DOHH2 (cell line): ENCODE measurements at regions not wholly inside any gene's neighbourhood (a gene's known extent, or its start where the extent isn't known, plus 50 kb on each side); places are given as distances from the start of the nearest gene placed in this dataset.

Source experiments
- H3F3A ChIP-seq: fragments of 200-600 bp; sonication (generic), shearing (Covaris generic); 2 replicates; pipeline ENCODE4 v1.6.0; 2016; ENCODE audit warnings: antibody characterized with exemption, mild to moderate bottlenecking; ENCODE audit not compliant: control insufficient read depth, insufficient read depth
- H3K27ac ChIP-seq: fragments of 200-600 bp; sonication (generic); 2 replicates; pipeline ENCODE4 v1.5.1; 2014; ENCODE audit warnings: low read depth, mild to moderate bottlenecking, low read length, moderate library complexity
- H3K27me3 ChIP-seq: fragments of 200-600 bp; sonication (generic); 2 replicates; pipeline ENCODE4 v1.6.1; 2014; ENCODE audit warnings: mild to moderate bottlenecking, low read length, mixed read lengths; ENCODE audit not compliant: control insufficient read depth
- H3K36me3 ChIP-seq: fragments of 200-600 bp; sonication (generic); 2 replicates; pipeline ENCODE4 v1.6.1; 2014; ENCODE audit warnings: mild to moderate bottlenecking, low read length, moderate library complexity, mixed read lengths; ENCODE audit not compliant: control insufficient read depth
- H3K4me1 ChIP-seq: fragments of 200-600 bp; sonication (generic); 2 replicates; pipeline ENCODE4 v1.6.1; 2014; ENCODE audit warnings: mild to moderate bottlenecking, low read length, mixed read lengths; ENCODE audit not compliant: control insufficient read depth
- H3K4me2 ChIP-seq: fragments of 200-600 bp; sonication (generic); 2 replicates; pipeline ENCODE4 v1.6.0; 2014; ENCODE audit warnings: mild to moderate bottlenecking, low read length, moderate library complexity
- H3K4me3 ChIP-seq: fragments of 200-600 bp; sonication (generic); 2 replicates; pipeline ENCODE4 v1.5.1; 2014; ENCODE audit warnings: mild to moderate bottlenecking, low read length, mixed read lengths
- H3K79me2 ChIP-seq: fragments of 200-600 bp; sonication (generic); 2 replicates; pipeline ENCODE4 v1.6.1; 2014; ENCODE audit warnings: mild to moderate bottlenecking, low read length, mixed read lengths; ENCODE audit not compliant: control insufficient read depth
- H3K9me2 ChIP-seq: fragments of 200-600 bp; sonication (generic); replicated peaks from 2 replicates; pipeline ENCODE4 v1.6.1; 2014; ENCODE audit warnings: mild to moderate bottlenecking, low read length, mixed read lengths; ENCODE audit not compliant: control insufficient read depth
- H3K9me3 ChIP-seq: fragments of 200-600 bp; sonication (generic); 2 replicates; pipeline ENCODE4 v1.6.1; 2014; ENCODE audit warnings: antibody characterized with exemption, low read length, mixed read lengths; ENCODE audit not compliant: control insufficient read depth, insufficient read depth
- H4K20me1 ChIP-seq: fragments of 200-600 bp; sonication (generic); 2 replicates; pipeline ENCODE4 v1.6.0; 2014; ENCODE audit warnings: low read depth, mild to moderate bottlenecking, antibody characterized with exemption, low read length, moderate library complexity; ENCODE audit not compliant: control insufficient read depth, insufficient read depth
- EZH2phosphoT487 ChIP-seq: fragments of 200-600 bp; sonication (generic); IDR thresholded peaks from 2 replicates; pipeline ENCODE4 v1.6.1; 2017; ENCODE audit warnings: borderline replicate concordance, mild to moderate bottlenecking, antibody characterized with exemption, low read length, moderate library complexity, mixed read lengths
- TF ChIP-seq, protein P1 (sequence below): fragments of 200-600 bp; sonication (generic); IDR thresholded peaks from one replicate; pipeline ENCODE4 v1.5.1; 2014; ENCODE audit warnings: antibody characterized with exemption, mild to moderate bottlenecking, low read depth, low read length; ENCODE audit not compliant: poor library complexity, severe bottlenecking

DNA sequence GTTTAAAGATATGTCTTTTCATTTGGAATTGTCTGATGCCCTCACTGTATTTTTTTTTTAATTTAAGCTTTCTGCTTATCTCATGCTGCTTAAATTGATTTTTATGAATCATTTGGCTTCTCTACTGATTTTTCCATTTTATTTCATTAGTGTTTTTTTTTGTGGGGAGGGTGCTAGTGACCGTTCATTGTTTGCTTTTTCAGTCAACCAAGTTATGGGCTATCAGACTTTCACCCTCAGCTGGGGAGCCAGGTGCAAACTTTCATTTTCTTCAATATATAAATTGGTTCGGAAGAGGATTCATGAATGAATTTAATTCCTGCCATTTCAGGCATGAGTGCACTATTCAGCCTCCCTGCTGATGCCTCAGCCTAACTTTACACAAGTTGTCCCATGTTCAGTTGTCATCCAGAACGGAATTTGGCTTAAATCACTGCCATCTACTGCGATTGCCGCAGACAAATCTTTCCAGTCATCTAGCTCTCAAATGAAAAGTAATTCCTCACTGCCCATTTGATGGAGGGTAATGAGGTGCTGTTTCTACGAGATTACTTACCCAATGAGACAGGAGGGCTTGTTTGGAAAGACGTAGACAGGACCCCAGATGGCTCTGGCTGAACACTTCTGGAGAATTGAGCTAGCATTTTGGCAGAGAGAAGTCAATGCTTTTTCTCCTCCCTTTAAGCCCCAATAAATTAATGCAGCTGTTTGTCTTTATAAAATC is 89.9 kb upstream of the RORA start:
- Histone ChIP-seq H3K4me3 (no peak overlapping the region), H3K9me2 (no peaks in the 10 kb centered on the region), H3K36me3 (no peaks in the 10 kb centered on the region), H3K9me3 (no peaks in the 10 kb centered on the region), H4K20me1 (no peaks in the 10 kb centered on the region), H3K4me2 (no peak overlapping the region), H3K4me1 (no peaks in the 10 kb centered on the region), H3K27ac (no peak overlapping the region), H3F3A (no peaks in the 10 kb centered on the region), H3K79me2 (no peaks in the 10 kb centered on the region), H3K27me3 (no peaks in the 10 kb centered on the region)
- TF ChIP-seq, protein P1, sequence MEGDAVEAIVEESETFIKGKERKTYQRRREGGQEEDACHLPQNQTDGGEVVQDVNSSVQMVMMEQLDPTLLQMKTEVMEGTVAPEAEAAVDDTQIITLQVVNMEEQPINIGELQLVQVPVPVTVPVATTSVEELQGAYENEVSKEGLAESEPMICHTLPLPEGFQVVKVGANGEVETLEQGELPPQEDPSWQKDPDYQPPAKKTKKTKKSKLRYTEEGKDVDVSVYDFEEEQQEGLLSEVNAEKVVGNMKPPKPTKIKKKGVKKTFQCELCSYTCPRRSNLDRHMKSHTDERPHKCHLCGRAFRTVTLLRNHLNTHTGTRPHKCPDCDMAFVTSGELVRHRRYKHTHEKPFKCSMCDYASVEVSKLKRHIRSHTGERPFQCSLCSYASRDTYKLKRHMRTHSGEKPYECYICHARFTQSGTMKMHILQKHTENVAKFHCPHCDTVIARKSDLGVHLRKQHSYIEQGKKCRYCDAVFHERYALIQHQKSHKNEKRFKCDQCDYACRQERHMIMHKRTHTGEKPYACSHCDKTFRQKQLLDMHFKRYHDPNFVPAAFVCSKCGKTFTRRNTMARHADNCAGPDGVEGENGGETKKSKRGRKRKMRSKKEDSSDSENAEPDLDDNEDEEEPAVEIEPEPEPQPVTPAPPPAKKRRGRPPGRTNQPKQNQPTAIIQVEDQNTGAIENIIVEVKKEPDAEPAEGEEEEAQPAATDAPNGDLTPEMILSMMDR, result no peak
- TF ChIP-seq EZH2phosphoT487, result no peak

GRCh38 chr15:61318301-61318700 is 89.2 kb upstream of the RORA start:
- Histone ChIP-seq H3K79me2 (no peaks in the 10 kb centered on the region), H4K20me1 (no peaks in the 10 kb centered on the region), H3K4me2 (no peak overlapping the region), H3K4me3 (no peak overlapping the region), H3K27ac (no peak overlapping the region), H3K27me3 (no peaks in the 10 kb centered on the region), H3K4me1 (no peaks in the 10 kb centered on the region), H3K9me2 (no peaks in the 10 kb centered on the region), H3F3A (no peaks in the 10 kb centered on the region), H3K9me3 (no peaks in the 10 kb centered on the region), H3K36me3 (no peaks in the 10 kb centered on the region)
- TF ChIP-seq, protein P1, result no peak
- TF ChIP-seq EZH2phosphoT487, result no peak

DNA sequence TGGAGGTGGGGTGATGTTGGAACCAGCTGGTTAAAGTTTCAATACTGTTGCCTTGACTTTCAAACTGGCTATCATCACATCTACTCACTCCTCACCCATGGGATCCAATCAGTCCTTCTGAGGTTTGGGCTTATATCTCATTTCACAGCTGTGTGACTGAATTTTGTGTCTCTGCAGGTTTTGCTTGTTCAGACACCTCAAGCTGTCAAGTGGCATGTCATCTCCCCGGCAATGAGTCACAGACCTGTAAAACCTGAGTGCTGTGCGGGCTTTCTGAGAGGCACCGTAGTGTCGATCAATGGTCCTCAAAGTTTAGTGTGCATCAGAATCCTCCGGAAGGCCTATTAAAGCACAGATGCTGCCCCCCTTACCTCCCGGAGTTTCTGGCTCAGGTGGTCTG is 86.4 kb upstream of the RORA start:
- no peaks in the 10 kb centered on the region for H3K27me3 ChIP-seq
- H3K36me3 ChIP-seq, result no peaks in the 10 kb centered on the region
- H3F3A ChIP-seq, result no peaks in the 10 kb centered on the region
- H3K4me2 ChIP-seq, result no peak overlapping the region
- H4K20me1 ChIP-seq, result no peaks in the 10 kb centered on the region
- H3K4me3 ChIP-seq, result no peak overlapping the region
- H3K27ac ChIP-seq, result no peak overlapping the region
- H3K9me3 ChIP-seq, result no peaks in the 10 kb centered on the region
- H3K4me1 ChIP-seq, result no peaks in the 10 kb centered on the region
- no peaks in the 10 kb centered on the region for H3K79me2 ChIP-seq
- no peak for TF ChIP-seq EZH2phosphoT487
- TF ChIP-seq, protein P1, result no peak
- H3K9me2 ChIP-seq, result no peaks in the 10 kb centered on the region
